OCI-LY3 (cell line): ENCODE measurements at regions not wholly inside any gene's neighbourhood (a gene's known extent, or its start where the extent isn't known, plus 50 kb on each side); places are given as distances from the start of the nearest gene placed in this dataset.

Experiments used
- H2AFZ ChIP-seq: fragments of 200-600, 300-600 bp; shearing (Covaris generic); 2 replicates; pipeline ENCODE4 v1.6.0; 2014; ENCODE audit warnings: antibody characterized with exemption, low read depth, low read length
- H3K27ac ChIP-seq: fragments of 200-600, 300-600 bp; sonication (generic); 2 replicates; pipeline ENCODE4 v1.5.1; 2014; ENCODE audit warnings: mild to moderate bottlenecking, low read length, moderate library complexity, mixed read lengths
- H3K27me3 ChIP-seq: fragments of 200-600, 300-600 bp; sonication (generic); 2 replicates; pipeline ENCODE4 v1.6.1; 2014; ENCODE audit warnings: low read depth, low read length, mixed read lengths
- H3K36me3 ChIP-seq: fragments of 200-600, 300-600 bp; sonication (generic); replicated peaks from 2 replicates; pipeline ENCODE3; 2014; ENCODE audit warnings: low read depth, low read length, mixed read lengths
- H3K4me1 ChIP-seq: fragments of 300-600, 200-600 bp; sonication (generic); 2 replicates; pipeline ENCODE4 v1.6.1; 2014; ENCODE audit warnings: low read length, mixed read lengths
- H3K4me2 ChIP-seq: fragments of 200-600, 300-600 bp; sonication (generic); 2 replicates; pipeline ENCODE4 v1.6.1; 2014; ENCODE audit warnings: low read length, mixed read lengths
- H3K4me3 ChIP-seq: fragments of 300-600, 200-600 bp; sonication (generic); 2 replicates; pipeline ENCODE4 v1.5.1; 2014; ENCODE audit warnings: antibody characterized with exemption, mild to moderate bottlenecking, low read length, moderate library complexity
- H3K79me2 ChIP-seq: fragments of 300-600, 200-600 bp; shearing (Covaris generic); 2 replicates; pipeline ENCODE4 v1.6.1; 2014; ENCODE audit warnings: mild to moderate bottlenecking, low read length, mixed read lengths
- H3K9ac ChIP-seq: fragments of 300-600, 200-600 bp; shearing (Covaris generic); 2 replicates; pipeline ENCODE4 v1.6.0; 2014; ENCODE audit warnings: mild to moderate bottlenecking, low read length, moderate library complexity
- H3K9me3 ChIP-seq: fragments of 200-600, 300-600 bp; shearing (Covaris generic); 2 replicates; pipeline ENCODE4 v1.6.1; 2014; ENCODE audit warnings: low read length, mixed read lengths; ENCODE audit not compliant: insufficient read depth
- H4K20me1 ChIP-seq: fragments of 200-600, 300-600 bp; sonication (generic); 2 replicates; pipeline ENCODE4 v1.6.1; 2016; ENCODE audit warnings: low read length, mixed read lengths; ENCODE audit not compliant: insufficient read depth
- CTCF ChIP-seq: fragments of 200-600, 300-600 bp; sonication (generic); IDR thresholded peaks from 2 replicates; pipeline ENCODE4 v1.5.1; 2014; ENCODE audit warnings: antibody characterized with exemption, low read length, low read depth
- EZH2phosphoT487 ChIP-seq: fragments of 200-600 bp; shearing (Covaris generic); IDR thresholded peaks from 2 replicates; pipeline ENCODE4 v1.6.1; 2018; ENCODE audit warnings: antibody characterized with exemption, mixed run types, low read depth

GRCh38 chr5:73327908-73328455, 120.6 kb downstream of the FOXD1 start:
- Histone ChIP-seq H3K4me2 (no peak overlapping the region), H3K27ac (no peak overlapping the region), H3K36me3 (no peaks in the 10 kb centered on the region), H3K79me2 (no peaks in the 10 kb centered on the region), H3K27me3 (no peaks in the 10 kb centered on the region), H2AFZ (no peak overlapping the region), H4K20me1 (no peaks in the 10 kb centered on the region), H3K4me3 (no peak overlapping the region), H3K4me1 (no peaks in the 10 kb centered on the region), H3K9ac (no peak overlapping the region), H3K9me3 (no peaks in the 10 kb centered on the region)
- TF ChIP-seq CTCF (no peak), EZH2phosphoT487 (no peak)

- no peak overlapping the region for H3K4me2 ChIP-seq
- no peaks in the 10 kb centered on the region for H3K9me3 ChIP-seq
- no peaks in the 10 kb centered on the region for H3K36me3 ChIP-seq
- no peak overlapping the region for H3K27ac ChIP-seq
- H4K20me1 ChIP-seq: no peaks in the 10 kb centered on the region
- no peaks in the 10 kb centered on the region for H3K27me3 ChIP-seq
- no peak overlapping the region for H3K4me3 ChIP-seq
- H3K79me2 ChIP-seq: no peaks in the 10 kb centered on the region
- H3K4me1 ChIP-seq: no peaks in the 10 kb centered on the region
- H3K9ac ChIP-seq: no peak overlapping the region
- TF ChIP-seq EZH2phosphoT487 (no peak), CTCF (no peak)
- no peak overlapping the region for H2AFZ ChIP-seq
Measured at GRCh38 chr5:73325546-73325945, 123.0 kb downstream of the FOXD1 start.

GRCh38 chr5:73323466-73323865, 125.1 kb downstream of the FOXD1 start:
- H4K20me1 ChIP-seq: no peaks in the 10 kb centered on the region
- no peaks in the 10 kb centered on the region for H3K9me3 ChIP-seq
- no peak overlapping the region for H2AFZ ChIP-seq
- H3K4me1 ChIP-seq: no peaks in the 10 kb centered on the region
- H3K4me3 ChIP-seq: no peak overlapping the region
- no peak overlapping the region for H3K9ac ChIP-seq
- no peaks in the 10 kb centered on the region for H3K27me3 ChIP-seq
- no peak overlapping the region for H3K4me2 ChIP-seq
- TF ChIP-seq CTCF (no peak), EZH2phosphoT487 (no peak)
- H3K36me3 ChIP-seq: no peaks in the 10 kb centered on the region
- no peaks in the 10 kb centered on the region for H3K79me2 ChIP-seq
- H3K27ac ChIP-seq: no peak overlapping the region

- no peak overlapping the region for H2AFZ ChIP-seq
- H3K9me3 ChIP-seq: no peaks in the 10 kb centered on the region
- H3K4me2 ChIP-seq: no peak overlapping the region
- H4K20me1 ChIP-seq: no peaks in the 10 kb centered on the region
- no peak overlapping the region for H3K9ac ChIP-seq
- no peaks in the 10 kb centered on the region for H3K27me3 ChIP-seq
- H3K4me1 ChIP-seq: no peaks in the 10 kb centered on the region
- no peak overlapping the region for H3K27ac ChIP-seq
- no peaks in the 10 kb centered on the region for H3K79me2 ChIP-seq
- H3K4me3 ChIP-seq: no peak overlapping the region
- no peaks in the 10 kb centered on the region for H3K36me3 ChIP-seq
- TF ChIP-seq CTCF (no peak), EZH2phosphoT487 (no peak)
Measured at GRCh38 chr5:73322437-73323076, 126.0 kb downstream of the FOXD1 start.
